ENCODE measurements at regions not wholly inside any gene's neighbourhood (a gene's known extent, or its start where the extent isn't known, plus 50 kb on each side); places are given as distances from the start of the nearest gene placed in this dataset.

DNA sequence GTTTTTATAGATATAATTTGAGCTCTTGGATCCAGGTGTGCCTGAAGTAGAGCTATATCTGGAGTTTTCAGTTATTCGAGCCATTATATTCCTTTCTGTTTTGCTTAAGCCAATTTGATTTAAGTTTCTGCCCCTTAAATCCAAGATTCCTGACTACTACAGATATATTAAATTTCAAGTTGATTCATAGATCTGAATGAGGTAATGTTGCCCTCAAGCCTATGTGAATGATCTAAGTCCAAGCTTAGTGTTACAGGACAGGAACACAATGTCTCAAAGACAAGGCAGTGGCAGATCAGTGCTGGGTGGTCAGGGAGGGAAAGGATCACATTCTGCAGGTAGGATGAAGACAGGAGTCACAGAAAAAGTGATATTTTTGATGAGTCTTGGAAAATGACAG lies 75.7 kb upstream of the CTBP2 start:
- TF ChIP-seq, protein P1, sequence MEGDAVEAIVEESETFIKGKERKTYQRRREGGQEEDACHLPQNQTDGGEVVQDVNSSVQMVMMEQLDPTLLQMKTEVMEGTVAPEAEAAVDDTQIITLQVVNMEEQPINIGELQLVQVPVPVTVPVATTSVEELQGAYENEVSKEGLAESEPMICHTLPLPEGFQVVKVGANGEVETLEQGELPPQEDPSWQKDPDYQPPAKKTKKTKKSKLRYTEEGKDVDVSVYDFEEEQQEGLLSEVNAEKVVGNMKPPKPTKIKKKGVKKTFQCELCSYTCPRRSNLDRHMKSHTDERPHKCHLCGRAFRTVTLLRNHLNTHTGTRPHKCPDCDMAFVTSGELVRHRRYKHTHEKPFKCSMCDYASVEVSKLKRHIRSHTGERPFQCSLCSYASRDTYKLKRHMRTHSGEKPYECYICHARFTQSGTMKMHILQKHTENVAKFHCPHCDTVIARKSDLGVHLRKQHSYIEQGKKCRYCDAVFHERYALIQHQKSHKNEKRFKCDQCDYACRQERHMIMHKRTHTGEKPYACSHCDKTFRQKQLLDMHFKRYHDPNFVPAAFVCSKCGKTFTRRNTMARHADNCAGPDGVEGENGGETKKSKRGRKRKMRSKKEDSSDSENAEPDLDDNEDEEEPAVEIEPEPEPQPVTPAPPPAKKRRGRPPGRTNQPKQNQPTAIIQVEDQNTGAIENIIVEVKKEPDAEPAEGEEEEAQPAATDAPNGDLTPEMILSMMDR (IDR thresholded peaks at IDR 0.05): no peak
- no peak for TF ChIP-seq POLR2A (IDR thresholded peaks at IDR 0.05)

All from right lobe of liver (tissue), 4 donors.